IMR-90 (cell line): ENCODE measurements at regions not wholly inside any gene's neighbourhood (a gene's known extent, or its start where the extent isn't known, plus 50 kb on each side); places are given as distances from the start of the nearest gene placed in this dataset.

ENCODE experiments used
- ATAC-seq: fragments of 200-7000 bp; cut with Tn5 transposase; 2 replicates; pipeline ENCODE4 v1.9.1; 2020; ENCODE audit warnings: low read depth, mild to moderate bottlenecking, moderate library complexity
- BruUV-seq: library from RNA; stranded (reverse); fragments of 400-500 nt; replicated peaks from 2 replicates; lab custom pipeline; 2021; lab: Mats Ljungman, UMichigan
- CTCF ChIA-PET: fragments of 300-600 bp; formaldehyde crosslinking; extraction: SDS; loops from one replicate; lab custom pipeline; 2021; ENCODE audit warnings: antibody characterized with exemption; lab: Yijun Ruan, JAX
- POLR2A ChIA-PET: fragments of 300-600 bp; sonication (Branson Sonifier 250); formaldehyde crosslinking; loops from one replicate; lab custom pipeline; 2022; ENCODE audit warnings: antibody characterized with exemption; ENCODE audit not compliant: unreplicated experiment; lab: Charles Lee
- DNase-seq: peaks from one replicate; pipeline ENCODE4 v3.0.0; 2013
- H2AFZ ChIP-seq: replicated peaks from 2 replicates; pipeline ENCODE3; 2013; ENCODE audit warnings: low read length, mild to moderate bottlenecking; ENCODE audit not compliant: poor library complexity
- H2AK5ac ChIP-seq: 2 replicates; pipeline ENCODE4 v1.6.1; 2013; ENCODE audit warnings: low read depth, low read length, inconsistent platforms
- H2AK9ac ChIP-seq: replicated peaks from 2 replicates; pipeline ENCODE3; 2013; ENCODE audit warnings: mild to moderate bottlenecking, low read depth, low read length, moderate library complexity; ENCODE audit not compliant: poor library complexity
- H2BK120ac ChIP-seq: 2 replicates; pipeline ENCODE4 v1.6.1; 2013; ENCODE audit warnings: low read depth, low read length, inconsistent platforms
- H2BK15ac ChIP-seq: 3 replicates; pipeline ENCODE4 v1.6.1; 2013; ENCODE audit warnings: low read depth, low read length, inconsistent platforms
- H2BK20ac ChIP-seq: 2 replicates; pipeline ENCODE4 v1.6.1; 2013; ENCODE audit warnings: low read depth, mild to moderate bottlenecking, inconsistent platforms, low read length, moderate library complexity
- H2BK5ac ChIP-seq: 2 replicates; pipeline ENCODE4 v1.6.1; 2013; ENCODE audit warnings: mild to moderate bottlenecking, low read depth, low read length, inconsistent platforms; ENCODE audit not compliant: poor library complexity, severe bottlenecking
- H3K14ac ChIP-seq: replicated peaks from 2 replicates; pipeline ENCODE4 v1.6.1; 2013; ENCODE audit warnings: low read depth, low read length, inconsistent platforms
- H3K18ac ChIP-seq: 2 replicates; pipeline ENCODE4 v1.6.1; 2013; ENCODE audit warnings: low read depth, low read length, control low read depth
- H3K23ac ChIP-seq: 2 replicates; pipeline ENCODE4 v1.6.1; 2013; ENCODE audit warnings: low read depth, low read length, inconsistent platforms
- H3K27ac ChIP-seq: 2 replicates; pipeline ENCODE4 v1.5.1; 2013; ENCODE audit warnings: mild to moderate bottlenecking, control low read depth, low read length; ENCODE audit not compliant: insufficient read depth
- H3K27me3 ChIP-seq: 2 replicates; pipeline ENCODE4 v1.6.1; 2013; ENCODE audit warnings: low read length; ENCODE audit not compliant: control insufficient read depth, insufficient read depth
- H3K36me3 ChIP-seq: 2 replicates; pipeline ENCODE4 v1.6.1; 2013; ENCODE audit warnings: low read length, mixed read lengths; ENCODE audit not compliant: control insufficient read depth, insufficient read depth
- H3K4ac ChIP-seq: 2 replicates; pipeline ENCODE4 v1.6.1; 2013; ENCODE audit warnings: low read depth, low read length, inconsistent platforms
- H3K4me1 ChIP-seq: 2 replicates; pipeline ENCODE4 v1.6.1; 2013; ENCODE audit warnings: low read length, mixed read lengths; ENCODE audit not compliant: control insufficient read depth, insufficient read depth
- H3K4me2 ChIP-seq: 2 replicates; pipeline ENCODE4 v1.6.1; 2013; ENCODE audit warnings: low read depth, mild to moderate bottlenecking, control low read depth, low read length, moderate library complexity
- H3K4me3 ChIP-seq: 2 replicates; pipeline ENCODE4 v1.5.1; 2013; ENCODE audit warnings: low read depth, mild to moderate bottlenecking, control low read depth, low read length, moderate library complexity; ENCODE audit not compliant: insufficient read depth
- H3K56ac ChIP-seq: 2 replicates; pipeline ENCODE4 v1.6.1; 2013; ENCODE audit warnings: low read length, inconsistent platforms; ENCODE audit not compliant: insufficient read depth; ENCODE audit errors: extremely low read depth
- H3K79me1 ChIP-seq, 2 experiments: 2 replicates each; pipeline ENCODE4 v1.6.1; 2013; ENCODE audit warnings: low read length in 2 of 2, inconsistent platforms in 1 of 2, low read depth in 1 of 2
- H3K9ac ChIP-seq: 2 replicates; pipeline ENCODE4 v1.6.1; 2013; ENCODE audit warnings: low read depth, low read length, control low read depth
- H3K9me1 ChIP-seq: 2 replicates; pipeline ENCODE4 v1.6.1; 2013; ENCODE audit warnings: low read length, inconsistent platforms; ENCODE audit not compliant: insufficient read depth
- H3K9me3 ChIP-seq: 2 replicates; pipeline ENCODE4 v1.6.1; 2013; ENCODE audit warnings: low read length; ENCODE audit not compliant: control insufficient read depth, insufficient read depth
- H4K20me1 ChIP-seq: 2 replicates; pipeline ENCODE4 v1.6.1; 2013; ENCODE audit warnings: low read length, inconsistent platforms; ENCODE audit not compliant: insufficient read depth
- H4K5ac ChIP-seq: 2 replicates; pipeline ENCODE4 v1.6.1; 2013; ENCODE audit warnings: mild to moderate bottlenecking, low read depth, low read length, control low read depth
- H4K8ac ChIP-seq, 2 experiments: 2 replicates each; pipeline ENCODE4 v1.6.1; 2013; ENCODE audit warnings: low read depth in 2 of 2, low read length in 2 of 2, control low read depth in 1 of 2, inconsistent platforms in 1 of 2
- H4K91ac ChIP-seq: 2 replicates; pipeline ENCODE4 v1.6.1; 2013; ENCODE audit warnings: low read depth, low read length, inconsistent platforms; ENCODE audit not compliant: insufficient read depth
- CEBPB ChIP-seq: IDR thresholded peaks from 2 replicates; pipeline ENCODE4 v1.6.1; 2012; ENCODE audit warnings: low read depth, low read length, improper control_type of control experiment
- MAFK ChIP-seq: IDR thresholded peaks from 2 replicates; pipeline ENCODE4 v1.6.1; 2012; ENCODE audit warnings: low read depth, low read length, improper control_type of control experiment
- MXI1 ChIP-seq: IDR thresholded peaks from 2 replicates; pipeline ENCODE4 v1.6.1; 2012; ENCODE audit warnings: low read depth, mild to moderate bottlenecking, low read length, moderate library complexity, borderline replicate concordance
- RFX5 ChIP-seq: IDR thresholded peaks from 2 replicates; pipeline ENCODE4 v1.8.0; 2012; ENCODE audit warnings: low read depth, mild to moderate bottlenecking, low read length, moderate library complexity
- WGBS, 2 experiments: methylation state at CpG; one replicate each; pipeline versions ENCODE4 v1.1.5 to v1.1.7; 2013; ENCODE audit warnings: missing lambda C conversion rate in 2 of 2; ENCODE audit not compliant: insufficient read length in 1 of 2; ENCODE audit errors: extremely low coverage in 2 of 2; 5-methylcytosine and 5-hydroxymethylcytosine counted together
- dilution Hi-C: fragments of 300-500 bp; cut with HindIII; formaldehyde crosslinking; loops from one replicate; pipeline ENCODE4 v1.14.3; 2018; ENCODE audit warnings: low sequenced_read_pairs; ENCODE audit not compliant: unreplicated experiment
- in situ Hi-C: fragments of 300-500 bp; cut with MboI; formaldehyde crosslinking; loops from 3 replicates; pipeline ENCODE4 v1.14.3; 2019; ENCODE audit warnings: low sequenced_read_pairs, inconsistent platforms, mixed read lengths
- intact Hi-C: fragments of 100-400 bp; cut with micrococcal nuclease; formaldehyde crosslinking; loops from 2 replicates; pipeline ENCODE4 v1.10.0; 2022

DNA sequence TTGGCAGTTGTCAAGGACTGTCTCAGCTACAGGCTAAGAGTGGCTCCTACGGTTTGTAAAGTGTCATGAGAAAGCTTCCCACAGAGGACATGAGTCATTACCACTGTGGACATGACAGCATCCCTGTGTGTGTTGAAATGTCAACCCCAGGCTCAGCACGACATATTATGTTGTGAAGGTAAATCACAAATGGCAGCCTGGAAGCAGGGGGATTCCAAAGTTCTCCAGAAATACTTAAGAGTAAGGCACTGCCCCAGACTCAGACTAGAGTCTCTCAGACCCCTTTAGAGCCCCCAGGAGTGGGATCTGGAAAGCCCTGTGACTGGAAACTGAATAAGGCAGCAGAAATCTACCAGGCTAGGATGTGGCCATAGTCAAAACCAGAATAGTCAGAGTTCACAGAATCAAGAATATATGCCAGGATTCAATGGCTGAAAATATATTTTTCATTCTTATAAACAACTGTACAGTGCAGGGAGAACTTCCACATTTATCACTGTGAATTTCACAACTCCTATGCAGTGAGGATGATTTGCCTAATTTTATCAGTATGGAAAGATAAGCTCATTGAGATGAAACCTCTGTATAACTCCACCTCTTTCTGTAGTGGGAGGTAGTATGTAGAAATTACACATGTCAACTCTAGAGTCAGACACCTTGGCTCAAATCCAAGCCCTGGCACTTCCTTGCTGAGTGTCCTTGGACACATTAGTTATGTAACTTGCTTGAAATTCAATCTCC is 237.1 kb upstream of the CFAP20DC start:
- Histone ChIP-seq H2AK5ac (no peak overlapping the region), H3K56ac (no peak overlapping the region), H2BK120ac (0 out of 2 replicates have a peak overlapping the region, but pooled peaks have one; percentile 5), H3K79me1 (no peaks in the 10 kb centered on the region), H3K14ac (peak overlapping the region; percentile 20), H3K4me1 (peaks cover 5% of the 10 kb centered on the region), H4K20me1 (no peaks in the 10 kb centered on the region), H3K9ac (no peak overlapping the region), H2AK9ac (no peak overlapping the region), H4K8ac (no peak overlapping the region), H2BK20ac (no peak overlapping the region), H3K4me3 (no peak overlapping the region), H2AFZ (no peak overlapping the region), H4K5ac (no peak overlapping the region), H3K4me2 (no peak overlapping the region), H2BK5ac (no peak overlapping the region), H3K4ac (no peak overlapping the region; the same call in 1 of the 2 replicates), H3K23ac (no peak overlapping the region), H3K27me3 (no peaks in the 10 kb centered on the region), H3K9me1 (peaks cover 4% of the 10 kb centered on the region; the same call in 1 of the 2 replicates), H2BK15ac (no peak overlapping the region; the same call in 2 of the 3 replicates), H3K9me3 (no peaks in the 10 kb centered on the region), H3K27ac (no peak overlapping the region), H4K91ac (no peak overlapping the region), H3K36me3 (no peaks in the 10 kb centered on the region), H3K18ac (no peak overlapping the region)
- peak; percentile 27; the same call in 1 of the 2 replicates for ATAC-seq
- in situ Hi-C loops (no loop called here), intact Hi-C loops (no loop called here), dilution Hi-C loops (no loop called here)
- peak; percentile 21 for DNase-seq
- whole genome bisulfite sequencing, 2 experiments, result 0% methylated on average over 1 of the region's 2 CpGs; no CpG with 5 or more reads in 1 of the 2 experiments
- CTCF ChIA-PET, result no interaction called here
- POLR2A ChIA-PET, result no interaction called here
- no TSS peak for BruUV-seq
- TF ChIP-seq MAFK (no peak), CEBPB (peak; percentile 22; the same call in 1 of the 2 replicates), RFX5 (no peak), MXI1 (no peak)
